ENCODE measurements at regions not wholly inside any gene's neighbourhood (a gene's known extent, or its start where the extent isn't known, plus 50 kb on each side); places are given as distances from the start of the nearest gene placed in this dataset.

- ChIA-PET POLR2A (no interaction called here), CTCF (no interaction called here)
- no peaks in the 10 kb centered on the region for H3K4me1 Mint-ChIP-seq (ENCODE audit: low read depth)
Observed at GRCh38 chr5:120052916-120053828, 410.9 kb upstream of the PRR16 start.

GRCh38 chr5:120053841-120054240 is 410.3 kb upstream of the PRR16 start:
- H3K9me3 Mint-ChIP-seq, result no peaks in the 10 kb centered on the region
- POLR2A ChIA-PET, result no interaction called here

More at GRCh38 chr5:120052916-120053828, 410.9 kb upstream of the PRR16 start:
- Mint-ChIP-seq H3K27ac (no peak overlapping the region), H3K27me3 (no peaks in the 10 kb centered on the region), H3K4me3 (no peak overlapping the region), H3K9me3 (no peaks in the 10 kb centered on the region), H3K36me3 (no peaks in the 10 kb centered on the region)
- intact Hi-C loops (cut with micrococcal nuclease), result no loop called here
- no peak for DNase-seq

DNA sequence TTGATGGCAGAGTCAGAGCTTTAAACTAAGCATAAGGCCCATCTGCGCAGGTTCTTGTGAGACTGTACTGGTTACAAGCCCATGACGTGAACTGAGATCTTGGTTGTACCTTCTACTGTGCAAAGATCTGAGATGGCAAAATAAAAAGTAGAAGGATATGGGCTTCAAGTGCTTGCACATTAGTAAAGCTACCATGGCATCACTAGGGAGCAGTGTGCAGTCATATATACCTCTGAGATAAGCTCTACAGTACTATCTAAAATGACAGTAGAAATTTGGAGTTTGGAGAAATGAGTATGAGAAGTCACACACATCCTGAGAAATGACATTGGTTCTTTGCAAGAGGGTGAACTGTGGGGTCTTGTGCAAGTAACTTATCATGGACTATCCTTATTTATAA is 408.2 kb upstream of the PRR16 start:
- Mint-ChIP-seq H3K4me1 (ENCODE audit: low read depth) (no peaks in the 10 kb centered on the region), H3K27me3 (no peaks in the 10 kb centered on the region), H3K9me3 (no peaks in the 10 kb centered on the region), H3K36me3 (no peaks in the 10 kb centered on the region), H3K27ac (no peak overlapping the region), H3K4me3 (no peak overlapping the region)
- ChIA-PET CTCF (no interaction called here), POLR2A (no interaction called here)
- DNase-seq, result no peak
- intact Hi-C loops (cut with micrococcal nuclease), result no loop called here

More at GRCh38 chr5:120053841-120054240, 410.3 kb upstream of the PRR16 start:
- Mint-ChIP-seq H3K27me3 (no peaks in the 10 kb centered on the region), H3K4me1 (ENCODE audit: low read depth) (no peaks in the 10 kb centered on the region), H3K27ac (no peak overlapping the region), H3K4me3 (no peak overlapping the region), H3K36me3 (no peaks in the 10 kb centered on the region)
- no peak for DNase-seq
- intact Hi-C loops (cut with micrococcal nuclease), result no loop called here
- CTCF ChIA-PET, result no interaction called here

DNA sequence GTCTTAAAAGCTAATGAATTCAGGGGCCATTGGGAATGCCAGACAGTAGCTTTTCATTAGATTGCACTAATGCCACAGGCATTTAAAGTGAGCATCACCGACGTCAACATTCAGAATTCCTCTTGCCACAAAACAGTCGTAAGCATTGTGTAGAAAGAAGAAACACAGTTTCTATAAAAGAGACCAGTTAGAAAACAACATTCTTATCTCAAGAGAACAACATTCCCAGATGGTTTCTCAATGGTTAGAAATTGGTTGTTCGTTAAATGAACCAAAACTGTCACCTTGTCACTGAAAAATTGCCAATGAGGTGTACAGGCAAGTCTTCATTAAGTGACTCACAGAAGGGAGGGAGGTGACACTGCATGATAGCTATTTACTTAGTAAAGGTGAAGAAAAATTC is 401.6 kb upstream of the PRR16 start:
- no peak overlapping the region for H3K4me3 Mint-ChIP-seq
- H3K27ac Mint-ChIP-seq, result no peak overlapping the region
- ChIA-PET CTCF (no interaction called here), POLR2A (no interaction called here)
- intact Hi-C loops (cut with micrococcal nuclease), result no loop called here
- H3K36me3 Mint-ChIP-seq, result no peaks in the 10 kb centered on the region
- DNase-seq, result no peak
- no peaks in the 10 kb centered on the region for H3K4me1 Mint-ChIP-seq (ENCODE audit: low read depth)
- H3K9me3 Mint-ChIP-seq, result no peaks in the 10 kb centered on the region
- no peaks in the 10 kb centered on the region for H3K27me3 Mint-ChIP-seq

DNA sequence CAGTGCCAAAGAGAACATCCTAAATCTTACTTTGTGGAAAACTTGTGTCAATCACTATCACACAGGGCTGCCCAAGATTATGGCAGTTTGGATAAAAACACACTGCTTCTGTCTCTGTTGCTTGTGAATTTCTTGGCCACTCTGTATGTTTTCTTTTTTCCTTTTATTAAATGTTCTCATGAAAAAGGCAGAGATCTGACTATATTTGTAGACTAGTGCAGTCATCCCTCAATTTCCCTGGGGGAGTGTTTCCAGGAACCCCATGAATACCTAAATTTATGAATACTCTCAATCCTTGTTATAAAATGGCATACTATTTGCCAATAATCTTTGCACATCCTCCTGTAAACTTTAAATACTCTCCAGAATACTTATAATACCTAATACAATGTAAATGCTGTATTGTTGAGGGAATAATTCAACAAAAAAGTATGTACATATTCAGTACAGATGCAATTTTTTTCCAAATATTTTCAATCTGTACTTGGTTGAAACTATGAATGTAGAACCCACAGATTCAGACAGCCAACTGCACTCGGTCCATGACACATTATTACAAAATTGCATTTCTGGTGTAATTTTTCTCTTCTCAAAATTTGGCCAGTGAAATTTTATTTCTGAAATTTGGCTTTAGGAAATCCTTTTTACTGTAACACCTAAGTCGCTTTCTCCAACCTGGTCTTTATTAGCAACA is 391.9 kb upstream of the PRR16 start:
- Mint-ChIP-seq H3K27ac (no peak overlapping the region), H3K4me1 (ENCODE audit: low read depth) (no peaks in the 10 kb centered on the region), H3K9me3 (no peaks in the 10 kb centered on the region), H3K27me3 (no peaks in the 10 kb centered on the region), H3K36me3 (no peaks in the 10 kb centered on the region), H3K4me3 (no peak overlapping the region)
- CTCF ChIA-PET, result no interaction called here
- POLR2A ChIA-PET, result no interaction called here
- DNase-seq, result no peak
- intact Hi-C loops (cut with micrococcal nuclease), result no loop called here

GRCh38 chr5:120073722-120074121 is 390.4 kb upstream of the PRR16 start:
- Mint-ChIP-seq H3K4me3 (no peak overlapping the region), H3K27ac (no peak overlapping the region), H3K36me3 (no peaks in the 10 kb centered on the region), H3K9me3 (no peaks in the 10 kb centered on the region), H3K4me1 (ENCODE audit: low read depth) (no peaks in the 10 kb centered on the region), H3K27me3 (no peaks in the 10 kb centered on the region)
- ChIA-PET CTCF (no interaction called here), POLR2A (no interaction called here)
- no peak for DNase-seq
- intact Hi-C loops (cut with micrococcal nuclease), result no loop called here

DNA sequence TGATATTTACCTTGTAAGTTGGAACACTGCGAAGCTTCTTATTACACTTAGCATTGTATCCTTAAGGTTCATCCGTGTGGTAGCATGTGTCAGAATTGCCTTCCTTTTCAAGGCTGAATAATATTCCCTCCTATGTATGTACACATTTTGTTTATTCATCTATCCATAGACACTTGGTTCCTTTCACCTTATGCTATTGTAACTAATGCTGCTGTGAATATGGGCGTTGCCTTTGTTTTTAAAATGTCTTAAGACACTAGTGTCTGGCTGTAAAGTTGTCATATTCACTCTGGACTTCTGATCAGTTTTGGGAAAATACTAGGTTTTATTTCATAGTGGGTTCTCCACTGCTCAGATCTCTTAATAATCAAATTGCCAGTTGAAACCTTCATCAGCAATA is 383.3 kb upstream of the PRR16 start:
- H3K27me3 Mint-ChIP-seq, result no peaks in the 10 kb centered on the region
- CTCF ChIA-PET, result no interaction called here
- DNase-seq, result no peak
- H3K9me3 Mint-ChIP-seq, result no peaks in the 10 kb centered on the region
- intact Hi-C loops (cut with micrococcal nuclease), result no loop called here
- POLR2A ChIA-PET, result no interaction called here
- H3K27ac Mint-ChIP-seq, result no peak overlapping the region
- H3K4me3 Mint-ChIP-seq, result no peak overlapping the region
- H3K4me1 Mint-ChIP-seq (ENCODE audit: low read depth), result no peaks in the 10 kb centered on the region
- H3K36me3 Mint-ChIP-seq, result no peaks in the 10 kb centered on the region

- Mint-ChIP-seq H3K36me3 (no peaks in the 10 kb centered on the region), H3K27ac (no peak overlapping the region), H3K4me3 (no peak overlapping the region), H3K4me1 (ENCODE audit: low read depth) (no peaks in the 10 kb centered on the region), H3K27me3 (no peaks in the 10 kb centered on the region), H3K9me3 (no peaks in the 10 kb centered on the region)
- no peak for DNase-seq
- POLR2A ChIA-PET, result no interaction called here
- CTCF ChIA-PET, result no interaction called here
- intact Hi-C loops (cut with micrococcal nuclease), result no loop called here
Observed at GRCh38 chr5:120082316-120083068, 381.6 kb upstream of the PRR16 start.

GRCh38 chr5:120083851-120084542 is 380.1 kb upstream of the PRR16 start:
- Mint-ChIP-seq H3K27me3 (no peaks in the 10 kb centered on the region), H3K4me3 (no peak overlapping the region), H3K36me3 (no peaks in the 10 kb centered on the region), H3K9me3 (no peaks in the 10 kb centered on the region), H3K4me1 (ENCODE audit: low read depth) (no peaks in the 10 kb centered on the region), H3K27ac (no peak overlapping the region)
- intact Hi-C loops (cut with micrococcal nuclease), result no loop called here
- CTCF ChIA-PET, result no interaction called here
- DNase-seq, result no peak
- POLR2A ChIA-PET, result no interaction called here

GRCh38 chr5:120084543-120084870 is 379.6 kb upstream of the PRR16 start:
- ChIA-PET POLR2A (no interaction called here), CTCF (no interaction called here)
- H3K36me3 Mint-ChIP-seq, result no peaks in the 10 kb centered on the region
- H3K27me3 Mint-ChIP-seq, result no peaks in the 10 kb centered on the region
- DNase-seq, result no peak
- no peak overlapping the region for H3K27ac Mint-ChIP-seq
- intact Hi-C loops (cut with micrococcal nuclease), result no loop called here
- H3K4me1 Mint-ChIP-seq (ENCODE audit: low read depth), result no peaks in the 10 kb centered on the region
- no peak overlapping the region for H3K4me3 Mint-ChIP-seq
- H3K9me3 Mint-ChIP-seq, result no peaks in the 10 kb centered on the region

GRCh38 chr5:120086081-120086480 is 378.0 kb upstream of the PRR16 start:
- no peaks in the 10 kb centered on the region for H3K4me1 Mint-ChIP-seq (ENCODE audit: low read depth)
- no peaks in the 10 kb centered on the region for H3K27me3 Mint-ChIP-seq
- H3K36me3 Mint-ChIP-seq, result no peaks in the 10 kb centered on the region
- intact Hi-C loops (cut with micrococcal nuclease), result no loop called here
- POLR2A ChIA-PET, result no interaction called here
- CTCF ChIA-PET, result no interaction called here
- H3K9me3 Mint-ChIP-seq, result no peaks in the 10 kb centered on the region
- H3K4me3 Mint-ChIP-seq, result no peak overlapping the region
- DNase-seq, result no peak
- no peak overlapping the region for H3K27ac Mint-ChIP-seq

GRCh38 chr5:120088412-120088811 is 375.7 kb upstream of the PRR16 start:
- no peak for DNase-seq
- POLR2A ChIA-PET, result no interaction called here
- Mint-ChIP-seq H3K27me3 (no peaks in the 10 kb centered on the region), H3K27ac (no peak overlapping the region), H3K4me3 (no peak overlapping the region), H3K36me3 (no peaks in the 10 kb centered on the region), H3K4me1 (ENCODE audit: low read depth) (no peaks in the 10 kb centered on the region), H3K9me3 (no peaks in the 10 kb centered on the region)
- CTCF ChIA-PET, result no interaction called here
- intact Hi-C loops (cut with micrococcal nuclease), result no loop called here
